Astrocyte (in vitro differentiated cells and primary cell): ENCODE measurements at regions not wholly inside any gene's neighbourhood (a gene's known extent, or its start where the extent isn't known, plus 50 kb on each side); places are given as distances from the start of the nearest gene placed in this dataset.

ENCODE experiments used
- EZH2 ChIP-seq: IDR thresholded peaks from 2 replicates; pipeline ENCODE4 v1.6.1; 2012; ENCODE audit warnings: mild to moderate bottlenecking, low read length, inconsistent platforms; ENCODE audit not compliant: insufficient read depth
- TF ChIP-seq, protein P1 (sequence below): IDR thresholded peaks from 2 replicates; pipeline ENCODE4 v1.5.1; 2011; ENCODE audit warnings: low read depth, mild to moderate bottlenecking, inconsistent platforms, low read length, moderate library complexity; ENCODE audit not compliant: insufficient read depth

- TF ChIP-seq, protein P1, sequence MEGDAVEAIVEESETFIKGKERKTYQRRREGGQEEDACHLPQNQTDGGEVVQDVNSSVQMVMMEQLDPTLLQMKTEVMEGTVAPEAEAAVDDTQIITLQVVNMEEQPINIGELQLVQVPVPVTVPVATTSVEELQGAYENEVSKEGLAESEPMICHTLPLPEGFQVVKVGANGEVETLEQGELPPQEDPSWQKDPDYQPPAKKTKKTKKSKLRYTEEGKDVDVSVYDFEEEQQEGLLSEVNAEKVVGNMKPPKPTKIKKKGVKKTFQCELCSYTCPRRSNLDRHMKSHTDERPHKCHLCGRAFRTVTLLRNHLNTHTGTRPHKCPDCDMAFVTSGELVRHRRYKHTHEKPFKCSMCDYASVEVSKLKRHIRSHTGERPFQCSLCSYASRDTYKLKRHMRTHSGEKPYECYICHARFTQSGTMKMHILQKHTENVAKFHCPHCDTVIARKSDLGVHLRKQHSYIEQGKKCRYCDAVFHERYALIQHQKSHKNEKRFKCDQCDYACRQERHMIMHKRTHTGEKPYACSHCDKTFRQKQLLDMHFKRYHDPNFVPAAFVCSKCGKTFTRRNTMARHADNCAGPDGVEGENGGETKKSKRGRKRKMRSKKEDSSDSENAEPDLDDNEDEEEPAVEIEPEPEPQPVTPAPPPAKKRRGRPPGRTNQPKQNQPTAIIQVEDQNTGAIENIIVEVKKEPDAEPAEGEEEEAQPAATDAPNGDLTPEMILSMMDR = no peak
- TF ChIP-seq EZH2 = no peak
Measured at GRCh38 chr4:115678425-115678941, 565.1 kb upstream of the NDST4 start.
